Osteoblast (primary cell): ENCODE measurements at regions not wholly inside any gene's neighbourhood (a gene's known extent, or its start where the extent isn't known, plus 50 kb on each side); places are given as distances from the start of the nearest gene placed in this dataset.

ENCODE experiments used
- DNase-seq: peaks from one replicate; pipeline ENCODE4 v3.0.0; 2011; ENCODE audit warnings: low spot score, mixed read lengths; ENCODE audit not compliant: insufficient read length; ENCODE audit errors: missing footprints
- H2AFZ ChIP-seq: 2 replicates; pipeline ENCODE4 v1.6.0; 2011; ENCODE audit warnings: mild to moderate bottlenecking, low read length
- H3K27ac ChIP-seq: 2 replicates; pipeline ENCODE4 v1.5.1; 2011; ENCODE audit warnings: mild to moderate bottlenecking, low read depth, low read length, moderate library complexity
- H3K27me3 ChIP-seq: 2 replicates; pipeline ENCODE4 v1.6.0; 2012; ENCODE audit warnings: mild to moderate bottlenecking, control low read depth, inconsistent platforms, low read length, moderate library complexity; ENCODE audit not compliant: insufficient read depth
- H3K36me3 ChIP-seq: 2 replicates; pipeline ENCODE4 v1.5.1; 2011; ENCODE audit warnings: mild to moderate bottlenecking, low read length, control low read depth, moderate library complexity; ENCODE audit not compliant: insufficient read depth
- H3K4me1 ChIP-seq: 2 replicates; pipeline ENCODE4 v1.5.1; 2011; ENCODE audit warnings: mild to moderate bottlenecking, low read length, control low read depth, moderate library complexity; ENCODE audit not compliant: insufficient read depth
- H3K4me2 ChIP-seq: 2 replicates; pipeline ENCODE4 v1.6.0; 2011; ENCODE audit warnings: mild to moderate bottlenecking, low read length; ENCODE audit not compliant: insufficient read depth
- H3K4me3 ChIP-seq: fragments of 200-600 bp; sonication (generic); 3 replicates; pipeline ENCODE4 v1.5.1; 2012; ENCODE audit warnings: mild to moderate bottlenecking, low read length, inconsistent platforms; ENCODE audit not compliant: insufficient read depth
- H3K79me2 ChIP-seq: 2 replicates; pipeline ENCODE4 v1.6.0; 2012; ENCODE audit warnings: mild to moderate bottlenecking, low read length, control low read depth, inconsistent platforms; ENCODE audit not compliant: insufficient read depth
- H3K9me3 ChIP-seq: 2 replicates; pipeline ENCODE4 v1.5.1; 2011; ENCODE audit warnings: low read depth, low read length, control low read depth
- H4K20me1 ChIP-seq: 2 replicates; pipeline ENCODE4 v1.6.0; 2012; ENCODE audit warnings: mild to moderate bottlenecking, low read length, control low read depth; ENCODE audit not compliant: insufficient read depth
- TF ChIP-seq, protein P1 (sequence below): IDR thresholded peaks from 2 replicates; pipeline ENCODE4 v1.5.1; 2011; ENCODE audit warnings: mild to moderate bottlenecking, low read depth, low read length, moderate library complexity; ENCODE audit errors: extremely low read depth

DNA sequence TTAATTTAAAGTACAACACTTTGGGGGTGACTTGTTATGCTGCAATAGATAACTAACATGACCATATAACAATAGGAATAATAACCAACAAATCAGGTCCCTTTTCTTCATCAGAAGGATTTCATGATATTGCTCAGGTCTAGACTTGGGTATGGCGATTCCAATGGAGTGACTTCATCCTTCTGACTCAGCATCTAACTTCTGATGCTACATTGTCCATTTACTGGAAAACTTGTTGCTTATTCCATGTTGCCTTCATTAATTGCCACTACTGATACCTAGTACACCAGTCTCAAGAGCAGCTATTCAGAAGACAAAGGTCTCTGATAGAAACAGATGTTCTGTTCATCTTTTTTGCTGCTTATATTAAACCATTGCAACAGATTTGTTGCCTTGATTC lies 324.3 kb downstream of the TGFB2 start:
- peaks cover 24% of the 10 kb centered on the region for H3K4me1 ChIP-seq
- H4K20me1 ChIP-seq, result no peaks in the 10 kb centered on the region
- H3K9me3 ChIP-seq, result no peaks in the 10 kb centered on the region
- no peaks in the 10 kb centered on the region for H3K27me3 ChIP-seq
- peak; percentile 30 for DNase-seq
- no peaks in the 10 kb centered on the region for H3K79me2 ChIP-seq
- TF ChIP-seq, protein P1, sequence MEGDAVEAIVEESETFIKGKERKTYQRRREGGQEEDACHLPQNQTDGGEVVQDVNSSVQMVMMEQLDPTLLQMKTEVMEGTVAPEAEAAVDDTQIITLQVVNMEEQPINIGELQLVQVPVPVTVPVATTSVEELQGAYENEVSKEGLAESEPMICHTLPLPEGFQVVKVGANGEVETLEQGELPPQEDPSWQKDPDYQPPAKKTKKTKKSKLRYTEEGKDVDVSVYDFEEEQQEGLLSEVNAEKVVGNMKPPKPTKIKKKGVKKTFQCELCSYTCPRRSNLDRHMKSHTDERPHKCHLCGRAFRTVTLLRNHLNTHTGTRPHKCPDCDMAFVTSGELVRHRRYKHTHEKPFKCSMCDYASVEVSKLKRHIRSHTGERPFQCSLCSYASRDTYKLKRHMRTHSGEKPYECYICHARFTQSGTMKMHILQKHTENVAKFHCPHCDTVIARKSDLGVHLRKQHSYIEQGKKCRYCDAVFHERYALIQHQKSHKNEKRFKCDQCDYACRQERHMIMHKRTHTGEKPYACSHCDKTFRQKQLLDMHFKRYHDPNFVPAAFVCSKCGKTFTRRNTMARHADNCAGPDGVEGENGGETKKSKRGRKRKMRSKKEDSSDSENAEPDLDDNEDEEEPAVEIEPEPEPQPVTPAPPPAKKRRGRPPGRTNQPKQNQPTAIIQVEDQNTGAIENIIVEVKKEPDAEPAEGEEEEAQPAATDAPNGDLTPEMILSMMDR, result no peak
- H3K36me3 ChIP-seq, result no peaks in the 10 kb centered on the region
- no peak overlapping the region for H3K4me3 ChIP-seq
- H2AFZ ChIP-seq, result no peak overlapping the region
- no peak overlapping the region for H3K27ac ChIP-seq
- no peak overlapping the region for H3K4me2 ChIP-seq

DNA sequence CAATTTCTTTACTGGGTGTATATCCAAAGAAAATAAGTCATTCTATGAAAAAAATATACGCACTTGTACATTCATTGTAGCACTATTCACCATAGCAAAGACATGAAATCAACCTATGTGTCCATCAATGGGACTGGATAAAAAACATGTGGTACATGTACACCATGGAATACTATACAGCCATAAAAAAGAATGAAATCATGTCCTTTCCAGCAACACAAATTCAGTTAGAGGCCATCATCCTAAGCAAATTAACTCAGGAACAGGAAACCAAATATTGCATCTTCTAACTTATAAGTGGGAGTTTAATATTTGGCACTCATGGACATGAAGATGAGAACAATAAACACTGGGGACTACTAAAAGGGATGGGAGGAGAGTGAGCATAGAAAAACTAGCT lies 325.7 kb downstream of the TGFB2 start:
- H4K20me1 ChIP-seq, result no peaks in the 10 kb centered on the region
- TF ChIP-seq, protein P1, result no peak
- H3K4me1 ChIP-seq, result peaks cover 17% of the 10 kb centered on the region
- H3K27me3 ChIP-seq, result no peaks in the 10 kb centered on the region
- DNase-seq, result no peak
- no peaks in the 10 kb centered on the region for H3K79me2 ChIP-seq
- H3K27ac ChIP-seq, result no peak overlapping the region
- no peaks in the 10 kb centered on the region for H3K36me3 ChIP-seq
- no peaks in the 10 kb centered on the region for H3K9me3 ChIP-seq
- H3K4me3 ChIP-seq, result no peak overlapping the region
- H3K4me2 ChIP-seq, result no peak overlapping the region
- H2AFZ ChIP-seq, result no peak overlapping the region

DNA sequence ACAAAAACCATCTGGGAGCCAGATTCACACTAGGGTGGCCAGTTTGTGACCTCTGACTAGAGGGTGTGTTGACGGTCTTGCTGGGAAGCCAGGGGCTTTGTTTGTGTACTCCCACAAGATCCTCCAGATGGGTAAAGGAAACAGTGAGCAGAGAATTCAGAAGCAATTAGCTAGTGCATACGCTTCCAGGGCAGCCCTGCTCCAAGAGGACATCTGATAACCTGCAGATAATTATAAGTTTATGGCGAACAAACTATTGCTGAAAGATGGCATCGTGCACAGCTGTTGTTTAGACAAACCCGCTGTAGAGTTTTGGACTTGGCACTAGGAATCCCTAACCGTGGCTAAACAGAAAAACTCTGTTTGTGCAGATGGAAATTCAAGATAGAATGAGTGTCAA lies 326.4 kb downstream of the TGFB2 start:
- H3K27ac ChIP-seq, result no peak overlapping the region
- peaks cover 17% of the 10 kb centered on the region for H3K4me1 ChIP-seq
- H3K79me2 ChIP-seq, result no peaks in the 10 kb centered on the region
- no peak overlapping the region for H3K4me3 ChIP-seq
- no peaks in the 10 kb centered on the region for H3K36me3 ChIP-seq
- H2AFZ ChIP-seq, result peak overlapping the region; percentile 64
- no peaks in the 10 kb centered on the region for H3K9me3 ChIP-seq
- H3K27me3 ChIP-seq, result no peaks in the 10 kb centered on the region
- TF ChIP-seq, protein P1, result no peak
- DNase-seq, result peak; percentile 45
- no peaks in the 10 kb centered on the region for H4K20me1 ChIP-seq
- H3K4me2 ChIP-seq, result no peak overlapping the region

DNA sequence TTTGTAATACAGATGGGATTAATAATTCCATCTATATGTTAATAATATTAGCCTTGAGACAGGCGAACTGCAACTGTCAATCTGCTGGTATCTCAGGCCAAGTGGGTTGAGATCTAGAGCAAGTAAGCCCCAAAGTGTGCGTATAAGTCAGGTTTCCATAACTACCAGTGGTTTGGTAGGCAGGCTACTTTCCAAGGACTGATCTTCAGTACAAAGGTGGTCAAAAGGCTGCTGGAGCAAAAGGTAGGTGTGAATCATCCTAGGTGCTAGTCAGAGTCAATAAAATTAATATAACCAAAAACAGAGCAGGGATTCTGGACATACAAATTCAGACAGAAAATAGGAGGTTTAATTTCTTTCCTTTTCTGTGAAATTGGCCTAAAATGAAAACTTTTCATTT lies 328.0 kb downstream of the TGFB2 start:
- H3K36me3 ChIP-seq, result no peaks in the 10 kb centered on the region
- no peaks in the 10 kb centered on the region for H3K79me2 ChIP-seq
- no peak overlapping the region for H3K4me3 ChIP-seq
- no peak overlapping the region for H3K4me2 ChIP-seq
- H2AFZ ChIP-seq, result no peak overlapping the region
- TF ChIP-seq, protein P1, result no peak
- no peak overlapping the region for H3K27ac ChIP-seq
- H3K9me3 ChIP-seq, result no peaks in the 10 kb centered on the region
- H3K27me3 ChIP-seq, result no peaks in the 10 kb centered on the region
- no peaks in the 10 kb centered on the region for H4K20me1 ChIP-seq
- H3K4me1 ChIP-seq, result peaks cover 30% of the 10 kb centered on the region
- no peak for DNase-seq
